ENCODE measurements at regions not wholly inside any gene's neighbourhood (a gene's known extent, or its start where the extent isn't known, plus 50 kb on each side); places are given as distances from the start of the nearest gene placed in this dataset.

- Histone ChIP-seq H3K9me3 (ENCODE audit: control extremely low read depth in 1 of 3, control insufficient read depth in 2 of 3, insufficient read depth in 1 of 3, low read length in 2 of 3) (no peaks in the 10 kb centered on the region), H3K4me1 (ENCODE audit: control insufficient read depth in 2 of 2, insufficient read depth in 2 of 2, low read length in 2 of 2) (peaks cover 4 to 7% of the 10 kb centered on the region in 2 donors), H3K4me2 (replicated peaks; ENCODE audit: low read depth, low read length, poor library complexity, severe bottlenecking) (no peak overlapping the region), H3K36me3 (replicated peaks in 1 of 2; ENCODE audit: control extremely low read depth in 1 of 2, control insufficient read depth in 1 of 2, extremely low read depth in 1 of 2, insufficient read depth in 2 of 2, low read length in 1 of 2) (no peaks in the 10 kb centered on the region), H4K20me1 (ENCODE audit: control insufficient read depth, insufficient read depth, low read length, poor library complexity, severe bottlenecking) (no peaks in the 10 kb centered on the region), H3K79me2 (ENCODE audit: control insufficient read depth, insufficient read depth, low read length) (no peaks in the 10 kb centered on the region), H3K27ac (ENCODE audit: low read length in 2 of 2) (no peak overlapping the region), H3K9ac (ENCODE audit: low read length) (no peak overlapping the region), H2AFZ (ENCODE audit: insufficient read depth, low read depth, low read length, poor library complexity, severe bottlenecking) (no peak overlapping the region), H3K4me3 (ENCODE audit: control extremely low read depth in 1 of 5, extremely low read depth in 1 of 5, insufficient read depth in 1 of 5, low read depth in 2 of 5, low read length in 4 of 5) (no peak overlapping the region), H3K27me3 (replicated peaks in 1 of 4; ENCODE audit: control extremely low read depth in 1 of 4, control insufficient read depth in 3 of 4, insufficient read depth in 4 of 4, low read length in 3 of 4) (peaks cover 0 to 7% (median 1%) of the 10 kb centered on the region in 4 experiments)
- POLR2A ChIA-PET: no interaction called here
- intact Hi-C loops (cut with micrococcal nuclease): no loop called here
- CTCF ChIA-PET: interaction anchor here (1.0 to 2.2 kb wide), 7 partner anchors 12 to 193 kb away, joined by 3 to 8 read pairs (median 4); no protein-coding TSS in a partner anchor
- no peak overlapping the region for H3K4me3 Mint-ChIP-seq
- peaks cover 16% of the 10 kb centered on the region for H3K4me1 Mint-ChIP-seq
- no peaks in the 10 kb centered on the region for H3K9me3 Mint-ChIP-seq (ENCODE audit: insufficient read depth)
- no peak for DNase-seq
- WGBS (ENCODE audit: insufficient coverage): 100% methylated on average over 1 of the region's 5 CpGs
- H3K27ac Mint-ChIP-seq: no peak overlapping the region
- no peak for ATAC-seq (ENCODE audit: low read depth)
- TF ChIP-seq CTCF (IDR thresholded peaks at IDR 0.05): no peak
- peaks cover 10% of the 10 kb centered on the region for H3K27me3 Mint-ChIP-seq
Measured at GRCh38 chr14:106679776-106680175, 1153.4 kb downstream of the TMEM121 start.

- no peak overlapping the region for H3K27ac ChIP-seq (ENCODE audit: low read length in 2 of 2)
- H3K27me3 ChIP-seq (replicated peaks in 1 of 4; ENCODE audit: control extremely low read depth in 1 of 4, control insufficient read depth in 3 of 4, insufficient read depth in 4 of 4, low read length in 3 of 4): peaks cover 0 to 7% (median 1%) of the 10 kb centered on the region in 4 experiments
- 80% methylated on average over 2 of the region's 8 CpGs for WGBS (ENCODE audit: insufficient coverage)
- no peak overlapping the region for H3K27ac Mint-ChIP-seq
- intact Hi-C loops (cut with micrococcal nuclease): no loop called here
- no peaks in the 10 kb centered on the region for H3K79me2 ChIP-seq (ENCODE audit: control insufficient read depth, insufficient read depth, low read length)
- no peaks in the 10 kb centered on the region for H3K9me3 ChIP-seq (ENCODE audit: control extremely low read depth in 1 of 3, control insufficient read depth in 2 of 3, insufficient read depth in 1 of 3, low read length in 2 of 3)
- H3K36me3 ChIP-seq (replicated peaks in 1 of 2; ENCODE audit: control extremely low read depth in 1 of 2, control insufficient read depth in 1 of 2, extremely low read depth in 1 of 2, insufficient read depth in 2 of 2, low read length in 1 of 2): no peaks in the 10 kb centered on the region
- H3K9me3 Mint-ChIP-seq (ENCODE audit: insufficient read depth): no peaks in the 10 kb centered on the region
- H3K4me3 ChIP-seq (ENCODE audit: control extremely low read depth in 1 of 5, extremely low read depth in 1 of 5, insufficient read depth in 1 of 5, low read depth in 2 of 5, low read length in 4 of 5): no peak overlapping the region
- H3K4me2 ChIP-seq (replicated peaks; ENCODE audit: low read depth, low read length, poor library complexity, severe bottlenecking): no peak overlapping the region
- POLR2A ChIA-PET: no interaction called here
- no peaks in the 10 kb centered on the region for H4K20me1 ChIP-seq (ENCODE audit: control insufficient read depth, insufficient read depth, low read length, poor library complexity, severe bottlenecking)
- peaks cover 22% of the 10 kb centered on the region for H3K4me1 Mint-ChIP-seq
- H3K9ac ChIP-seq (ENCODE audit: low read length): no peak overlapping the region
- peaks cover 13% of the 10 kb centered on the region for H3K27me3 Mint-ChIP-seq
- no peak overlapping the region for H2AFZ ChIP-seq (ENCODE audit: insufficient read depth, low read depth, low read length, poor library complexity, severe bottlenecking)
- DNase-seq: no peak
- CTCF ChIA-PET: interaction anchor here (1.2 kb wide), 1 partner anchor 38 kb away, joined by 3 read pairs; no protein-coding TSS in a partner anchor
- no peak for ATAC-seq (ENCODE audit: low read depth)
- H3K4me3 Mint-ChIP-seq: no peak overlapping the region
- H3K4me1 ChIP-seq (ENCODE audit: control insufficient read depth in 2 of 2, insufficient read depth in 2 of 2, low read length in 2 of 2): peaks cover 0 to 4% of the 10 kb centered on the region in 2 donors
- TF ChIP-seq CTCF (IDR thresholded peaks at IDR 0.05) (no peak), EZH2 (IDR thresholded peaks at IDR 0.05; ENCODE audit: borderline replicate concordance, insufficient read depth, low read depth, low read length, poor library complexity, severe bottlenecking) (no peak)
Measured at GRCh38 chr14:106681161-106681560, 1154.8 kb downstream of the TMEM121 start.
